Body of pancreas (tissue), 4 donors: ENCODE measurements at regions not wholly inside any gene's neighbourhood (a gene's known extent, or its start where the extent isn't known, plus 50 kb on each side); places are given as distances from the start of the nearest gene placed in this dataset.

Experiments used
- ATAC-seq: fragments of 150-250 bp; one replicate; pipeline ENCODE4 v1.9.1; 2016
- DNase-seq, 4 donors: peaks; one replicate each; pipeline ENCODE4 v3.0.0-alpha.2; 2019
- H3K27ac ChIP-seq, 4 donors: fragments of 200-600 bp; sonication (generic); 1 replicate in 3 of 4; 2 replicates in 1 of 4; pipeline versions ENCODE4 v1.5.1 to v1.6.1; 2016 to 2019; ENCODE audit warnings: mild to moderate bottlenecking in 1 of 4, mixed read lengths in 1 of 4, moderate library complexity in 1 of 4
- H3K27me3 ChIP-seq, 2 donors: fragments of 200-600 bp; sonication (generic); one replicate each; pipeline ENCODE4 v1.6.0; 2016; ENCODE audit warnings: mild to moderate bottlenecking in 1 of 2
- H3K36me3 ChIP-seq, 2 donors: fragments of 200-600 bp; sonication (generic); replicated peaks in 1 of 2; 2 replicates each; pipeline ENCODE4 v1.5.1; 2016; ENCODE audit warnings: low read depth in 2 of 2; ENCODE audit not compliant: insufficient read depth in 1 of 2
- H3K4me1 ChIP-seq: fragments of 200-600 bp; sonication (generic); one replicate; pipeline ENCODE4 v1.6.0; 2016
- H3K4me3 ChIP-seq, 2 donors: fragments of 200-600 bp; sonication (generic); 1 replicate in 1 of 2; 2 replicates in 1 of 2; pipeline ENCODE4 v1.5.1; 2016 to 2019
- H3K9me3 ChIP-seq, 3 donors: fragments of 200-600 bp; sonication (generic); 1 replicate in 2 of 3; 2 replicates in 1 of 3; pipeline ENCODE4 v1.5.1; 2016
- POLR2A ChIP-seq, 3 donors: fragments of 450-650 bp; IDR thresholded peaks; one replicate each; pipeline ENCODE4 v1.6.1; 2016; ENCODE audit warnings: antibody characterized with exemption in 3 of 3, mild to moderate bottlenecking in 2 of 3
- WGBS, 2 donors: methylation state at CpG; one replicate each; pipeline ENCODE4 v1.1.5; 2017; 5-methylcytosine and 5-hydroxymethylcytosine counted together
- intact Hi-C: fragments of 100-400 bp; cut with DNase I; formaldehyde crosslinking; loops from one replicate; pipeline ENCODE4 v1.15.1; 2023
- TF ChIP-seq, protein P1 (sequence below), 7 experiments: fragments of 450-650 bp in 4 of 7; fragments of 200-600 bp in 3 of 7; sonication (generic) in 3 of 7; IDR thresholded peaks; one replicate each; pipeline ENCODE4 v1.5.1; 2016 to 2019; ENCODE audit warnings: antibody characterized with exemption in 7 of 7

DNA sequence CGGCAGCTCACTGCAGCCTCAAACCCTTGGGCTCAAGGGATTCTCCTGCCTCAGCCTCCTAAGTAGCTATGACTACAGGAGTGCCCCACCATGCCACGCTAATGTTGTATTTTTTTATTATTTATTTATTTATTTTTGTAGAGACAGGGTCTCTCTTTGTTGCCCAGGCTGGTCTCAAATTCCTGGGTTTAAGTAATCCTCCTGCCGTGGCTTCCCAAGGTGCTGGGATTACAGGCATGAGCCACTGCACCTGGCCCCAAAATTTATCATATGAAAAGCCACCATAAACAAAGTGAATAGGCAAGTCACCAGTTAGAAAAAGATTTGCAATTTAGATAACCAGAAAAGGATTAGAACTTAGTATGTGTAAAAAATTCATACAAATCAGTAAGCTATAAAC, 138.6 kb upstream of the NCK2 start:
- Histone ChIP-seq H3K36me3 (no peaks in the 10 kb centered on the region), H3K27ac (no peak overlapping the region), H3K4me1 (peaks cover 12% of the 10 kb centered on the region), H3K9me3 (no peaks in the 10 kb centered on the region), H3K27me3 (no peaks in the 10 kb centered on the region), H3K4me3 (no peak overlapping the region)
- DNase-seq (no peak), ATAC-seq (no peak)
- WGBS, 2 donors = 90 to 92% methylated on average over 3 of the region's 3 CpGs
- TF ChIP-seq POLR2A (IDR thresholded peaks at IDR 0.05) = no peak
- TF ChIP-seq, protein P1, sequence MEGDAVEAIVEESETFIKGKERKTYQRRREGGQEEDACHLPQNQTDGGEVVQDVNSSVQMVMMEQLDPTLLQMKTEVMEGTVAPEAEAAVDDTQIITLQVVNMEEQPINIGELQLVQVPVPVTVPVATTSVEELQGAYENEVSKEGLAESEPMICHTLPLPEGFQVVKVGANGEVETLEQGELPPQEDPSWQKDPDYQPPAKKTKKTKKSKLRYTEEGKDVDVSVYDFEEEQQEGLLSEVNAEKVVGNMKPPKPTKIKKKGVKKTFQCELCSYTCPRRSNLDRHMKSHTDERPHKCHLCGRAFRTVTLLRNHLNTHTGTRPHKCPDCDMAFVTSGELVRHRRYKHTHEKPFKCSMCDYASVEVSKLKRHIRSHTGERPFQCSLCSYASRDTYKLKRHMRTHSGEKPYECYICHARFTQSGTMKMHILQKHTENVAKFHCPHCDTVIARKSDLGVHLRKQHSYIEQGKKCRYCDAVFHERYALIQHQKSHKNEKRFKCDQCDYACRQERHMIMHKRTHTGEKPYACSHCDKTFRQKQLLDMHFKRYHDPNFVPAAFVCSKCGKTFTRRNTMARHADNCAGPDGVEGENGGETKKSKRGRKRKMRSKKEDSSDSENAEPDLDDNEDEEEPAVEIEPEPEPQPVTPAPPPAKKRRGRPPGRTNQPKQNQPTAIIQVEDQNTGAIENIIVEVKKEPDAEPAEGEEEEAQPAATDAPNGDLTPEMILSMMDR (IDR thresholded peaks at IDR 0.05) = no peak
- intact Hi-C loops = no loop called here

DNA sequence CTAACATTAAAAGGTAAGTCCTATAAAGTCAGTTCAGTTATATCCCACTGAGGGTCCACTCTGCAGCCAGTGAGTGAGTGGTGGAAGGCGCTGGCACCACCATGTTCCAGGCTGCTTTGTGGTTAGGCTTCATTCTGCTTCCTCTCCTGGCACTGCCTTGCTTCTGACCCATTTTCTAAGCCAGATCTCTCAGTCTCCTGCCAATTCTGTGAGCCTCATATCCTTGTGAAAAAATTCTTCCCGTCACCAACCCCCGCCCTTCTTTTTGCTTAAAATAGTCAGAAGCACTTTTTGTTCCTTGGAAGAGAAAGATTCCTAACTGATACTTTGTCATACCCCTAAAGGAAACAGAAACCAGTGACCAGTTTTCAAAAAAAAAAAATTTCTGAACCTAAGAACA, 139.8 kb upstream of the NCK2 start:
- no peak overlapping the region for H3K27ac ChIP-seq

DNA sequence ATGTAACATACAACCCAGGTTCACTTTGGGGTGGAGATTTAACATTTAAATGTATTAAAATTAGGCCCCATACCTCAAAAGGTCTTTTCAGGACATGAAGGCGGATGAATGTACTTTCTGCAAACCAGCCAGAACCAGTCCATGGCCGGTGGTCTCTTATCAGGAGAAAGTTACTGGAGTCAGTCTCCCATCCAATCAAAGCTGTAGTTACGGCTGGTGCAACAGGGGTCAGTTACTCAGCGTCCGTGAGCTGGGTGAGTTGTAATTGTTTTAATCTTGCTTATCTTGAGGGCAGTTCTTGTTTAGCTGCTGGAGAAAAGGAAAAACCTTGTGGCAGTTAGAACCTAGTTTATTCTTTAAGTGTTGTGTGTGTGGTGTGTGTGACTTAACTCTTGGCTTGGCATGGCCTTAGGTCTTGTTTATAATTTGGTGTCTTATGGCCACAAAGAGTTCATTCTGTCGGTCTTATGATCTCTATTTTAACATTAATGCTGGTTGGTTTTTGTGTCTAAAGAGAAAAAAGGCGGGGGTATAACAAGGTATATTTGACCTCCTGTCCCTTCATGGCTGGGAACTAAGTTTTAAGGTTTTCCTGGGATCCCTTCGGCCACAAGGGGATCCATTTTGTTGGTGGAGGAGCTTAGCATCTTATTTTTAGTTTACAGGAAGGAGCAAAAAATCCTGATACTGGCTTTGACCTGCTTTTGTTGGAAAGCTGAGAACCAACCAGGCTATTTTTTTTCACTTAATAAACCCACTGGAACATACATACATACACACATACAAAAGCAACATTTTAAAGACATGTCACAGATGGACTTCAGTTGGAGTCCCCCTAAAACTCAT, 143.5 kb upstream of the NCK2 start:
- intact Hi-C loops = no loop called here
- TF ChIP-seq, protein P1 (IDR thresholded peaks at IDR 0.05) = no peak
- TF ChIP-seq POLR2A (IDR thresholded peaks at IDR 0.05) = no peak
- no peak for ATAC-seq
- Histone ChIP-seq H3K9me3 (no peaks in the 10 kb centered on the region), H3K4me3 (no peak overlapping the region), H3K27ac (no peak overlapping the region), H3K36me3 (no peaks in the 10 kb centered on the region), H3K27me3 (no peaks in the 10 kb centered on the region), H3K4me1 (no peaks in the 10 kb centered on the region)
- 77 to 78% methylated on average over 8 of the region's 8 CpGs for WGBS, 2 donors
- DNase-seq = no peak

More for the DNA sequence above, 139.8 kb upstream of the NCK2 start:
- WGBS, 2 donors = 53 to 72% methylated on average over 3 of the region's 3 CpGs
- TF ChIP-seq, protein P1 (IDR thresholded peaks at IDR 0.05) = no peak
- TF ChIP-seq POLR2A (IDR thresholded peaks at IDR 0.05) = no peak
- Histone ChIP-seq H3K27me3 (no peaks in the 10 kb centered on the region), H3K9me3 (no peaks in the 10 kb centered on the region), H3K4me3 (no peak overlapping the region), H3K36me3 (no peaks in the 10 kb centered on the region), H3K4me1 (peaks cover 5% of the 10 kb centered on the region)
- intact Hi-C loops = no loop called here
- DNase-seq (peak in 1 of 4 donors; percentile 26), ATAC-seq (peak; percentile 33)

DNA sequence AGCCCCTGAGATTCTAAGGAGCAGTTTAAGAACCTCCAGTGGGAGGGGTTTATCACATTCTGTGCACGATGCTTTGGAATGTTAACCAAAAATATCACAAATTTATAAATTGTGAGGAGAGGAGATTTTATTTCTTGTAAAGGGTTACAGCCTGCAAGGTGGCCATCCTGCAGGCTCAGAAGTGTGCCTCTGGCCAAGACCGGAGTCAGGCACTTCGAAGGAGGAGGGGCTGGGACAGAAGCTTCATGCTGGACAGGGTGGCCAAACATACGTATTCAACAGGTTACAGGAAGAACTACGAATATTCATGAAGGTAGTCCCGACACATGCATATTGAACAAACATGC, 144.1 kb upstream of the NCK2 start:
- no peaks in the 10 kb centered on the region for H3K4me1 ChIP-seq
- no peak overlapping the region for H3K4me3 ChIP-seq
- H3K27me3 ChIP-seq = no peaks in the 10 kb centered on the region
- intact Hi-C loops = no loop called here
- 67 to 74% methylated on average over 6 of the region's 6 CpGs for WGBS, 2 donors
- DNase-seq = no peak
- H3K27ac ChIP-seq = no peak overlapping the region
- H3K36me3 ChIP-seq = no peaks in the 10 kb centered on the region
- H3K9me3 ChIP-seq = no peaks in the 10 kb centered on the region
- ATAC-seq = no peak
- TF ChIP-seq, protein P1 (IDR thresholded peaks at IDR 0.05) = no peak
- no peak for TF ChIP-seq POLR2A (IDR thresholded peaks at IDR 0.05)

DNA sequence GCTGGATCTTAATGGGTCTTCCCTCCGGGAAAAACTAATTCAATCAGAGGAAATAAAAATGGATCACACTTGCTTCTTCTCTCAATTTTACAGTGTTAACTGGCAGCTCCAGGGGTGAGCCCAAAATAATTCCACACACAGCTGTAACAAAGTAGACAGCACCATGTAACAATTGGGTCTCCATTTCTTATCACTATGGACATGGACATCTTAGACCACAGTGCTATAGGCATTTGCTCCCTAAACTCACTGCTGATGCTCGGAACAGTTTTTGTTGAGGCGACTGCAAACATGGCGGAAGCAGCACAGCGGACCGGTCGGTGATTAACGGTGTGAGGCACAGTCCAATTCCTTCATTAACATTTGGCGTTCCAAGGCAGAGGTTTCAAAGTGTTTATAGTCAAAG, 144.7 kb upstream of the NCK2 start:
- DNase-seq = no peak
- Histone ChIP-seq H3K4me3 (no peak overlapping the region), H3K27me3 (no peaks in the 10 kb centered on the region), H3K9me3 (no peaks in the 10 kb centered on the region), H3K4me1 (no peaks in the 10 kb centered on the region), H3K36me3 (no peaks in the 10 kb centered on the region), H3K27ac (no peak overlapping the region)
- WGBS, 2 donors = 84 to 91% methylated on average over 9 of the region's 9 CpGs
- TF ChIP-seq POLR2A (IDR thresholded peaks at IDR 0.05) = no peak
- TF ChIP-seq, protein P1 (IDR thresholded peaks at IDR 0.05) = no peak
- ATAC-seq = no peak
- intact Hi-C loops = no loop called here
